GM12878 (cell line): ENCODE measurements at regions not wholly inside any gene's neighbourhood (a gene's known extent, or its start where the extent isn't known, plus 50 kb on each side); places are given as distances from the start of the nearest gene placed in this dataset.

Experiments used
- CBX3 ChIP-seq: fragments of 200-600 bp; sonication (generic); IDR thresholded peaks from 2 replicates; pipeline ENCODE4 v1.6.1; 2016; ENCODE audit warnings: low read depth, borderline replicate concordance
- EP300 ChIP-seq, 2 experiments: fragments of 150-350 bp in 1 of 2; IDR thresholded peaks; 2 replicates each; pipeline ENCODE4 v1.6.1; 2011 to 2012; ENCODE audit warnings: low read depth in 2 of 2, low read length in 2 of 2, borderline replicate concordance in 1 of 2, improper control_type of control experiment in 1 of 2, inconsistent platforms in 1 of 2; ENCODE audit not compliant: control insufficient read depth in 1 of 2
- NFIC ChIP-seq: IDR thresholded peaks from 2 replicates; pipeline ENCODE4 v1.6.1; 2012; ENCODE audit warnings: low read depth, mild to moderate bottlenecking, inconsistent platforms, low read length, moderate library complexity
- NR2F1 ChIP-seq: fragments of 450-650 bp; conservative IDR thresholded peaks from 2 replicates; pipeline ENCODE4 v1.6.1; 2017; ENCODE audit warnings: mild to moderate bottlenecking
- TAF1 ChIP-seq: IDR thresholded peaks from 2 replicates; pipeline ENCODE4 v1.6.1; 2011; ENCODE audit warnings: mild to moderate bottlenecking, low read depth, low read length, borderline replicate concordance

GRCh38 chr4:74588350-74588749, 143.4 kb downstream of the AREG start:
- TF ChIP-seq NR2F1: no peak
- TF ChIP-seq TAF1: no peak
- no peak for TF ChIP-seq EP300 (IDR thresholded peaks at IDR 0.05; ENCODE audit: borderline replicate concordance in 1 of 2, control insufficient read depth in 1 of 2, low read depth in 2 of 2, low read length in 2 of 2)
- TF ChIP-seq NFIC: no peak
- no peak for TF ChIP-seq CBX3
